ENCODE measurements at regions not wholly inside any gene's neighbourhood (a gene's known extent, or its start where the extent isn't known, plus 50 kb on each side); places are given as distances from the start of the nearest gene placed in this dataset.

DNA sequence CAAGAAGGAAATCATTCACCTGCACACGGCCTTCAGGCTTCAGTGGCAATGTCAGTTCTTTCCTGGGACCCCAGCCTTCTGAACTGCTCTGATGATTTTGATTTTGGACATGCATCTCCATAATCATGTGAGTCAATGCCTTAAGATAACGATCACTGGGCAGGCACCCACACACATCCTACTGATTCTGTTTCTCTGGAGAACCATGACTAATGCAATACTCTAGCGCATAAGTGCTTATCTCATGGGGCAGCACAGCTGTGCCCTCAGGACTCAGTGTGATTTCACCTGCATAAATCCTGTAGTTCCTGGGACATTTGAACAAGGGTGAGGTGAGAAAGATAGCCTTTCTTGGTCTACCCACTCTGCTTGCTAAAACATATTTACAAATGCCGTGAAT is 144.6 kb downstream of the AKAIN1 start:
- no peak for TF ChIP-seq POLR2AphosphoS5 (IDR thresholded peaks at IDR 0.05)
- TF ChIP-seq, protein P1, sequence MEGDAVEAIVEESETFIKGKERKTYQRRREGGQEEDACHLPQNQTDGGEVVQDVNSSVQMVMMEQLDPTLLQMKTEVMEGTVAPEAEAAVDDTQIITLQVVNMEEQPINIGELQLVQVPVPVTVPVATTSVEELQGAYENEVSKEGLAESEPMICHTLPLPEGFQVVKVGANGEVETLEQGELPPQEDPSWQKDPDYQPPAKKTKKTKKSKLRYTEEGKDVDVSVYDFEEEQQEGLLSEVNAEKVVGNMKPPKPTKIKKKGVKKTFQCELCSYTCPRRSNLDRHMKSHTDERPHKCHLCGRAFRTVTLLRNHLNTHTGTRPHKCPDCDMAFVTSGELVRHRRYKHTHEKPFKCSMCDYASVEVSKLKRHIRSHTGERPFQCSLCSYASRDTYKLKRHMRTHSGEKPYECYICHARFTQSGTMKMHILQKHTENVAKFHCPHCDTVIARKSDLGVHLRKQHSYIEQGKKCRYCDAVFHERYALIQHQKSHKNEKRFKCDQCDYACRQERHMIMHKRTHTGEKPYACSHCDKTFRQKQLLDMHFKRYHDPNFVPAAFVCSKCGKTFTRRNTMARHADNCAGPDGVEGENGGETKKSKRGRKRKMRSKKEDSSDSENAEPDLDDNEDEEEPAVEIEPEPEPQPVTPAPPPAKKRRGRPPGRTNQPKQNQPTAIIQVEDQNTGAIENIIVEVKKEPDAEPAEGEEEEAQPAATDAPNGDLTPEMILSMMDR (IDR thresholded peaks at IDR 0.05) = no peak
